ENCODE measurements at regions not wholly inside any gene's neighbourhood (a gene's known extent, or its start where the extent isn't known, plus 50 kb on each side); places are given as distances from the start of the nearest gene placed in this dataset.

DNA sequence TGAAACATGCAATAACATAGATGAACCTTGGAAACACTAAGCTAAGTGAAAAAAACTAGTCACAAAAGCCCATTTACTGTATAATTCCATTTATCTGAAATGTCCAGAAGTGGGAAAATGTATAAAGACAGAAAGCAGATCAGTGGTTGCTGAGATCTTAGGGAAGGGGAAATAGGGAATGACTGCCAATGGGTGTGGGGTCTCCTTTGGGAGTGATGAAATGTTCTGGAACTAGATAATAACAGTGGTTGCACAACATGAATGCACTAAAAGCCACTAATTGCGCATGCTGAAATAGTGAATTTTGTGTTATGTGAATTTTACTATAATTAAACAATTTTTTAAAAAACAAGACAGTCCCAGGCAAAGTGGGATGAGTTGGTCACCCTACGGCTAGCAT lies 472.8 kb downstream of the CCDC171 start:
- no peak for DNase-seq

DNA sequence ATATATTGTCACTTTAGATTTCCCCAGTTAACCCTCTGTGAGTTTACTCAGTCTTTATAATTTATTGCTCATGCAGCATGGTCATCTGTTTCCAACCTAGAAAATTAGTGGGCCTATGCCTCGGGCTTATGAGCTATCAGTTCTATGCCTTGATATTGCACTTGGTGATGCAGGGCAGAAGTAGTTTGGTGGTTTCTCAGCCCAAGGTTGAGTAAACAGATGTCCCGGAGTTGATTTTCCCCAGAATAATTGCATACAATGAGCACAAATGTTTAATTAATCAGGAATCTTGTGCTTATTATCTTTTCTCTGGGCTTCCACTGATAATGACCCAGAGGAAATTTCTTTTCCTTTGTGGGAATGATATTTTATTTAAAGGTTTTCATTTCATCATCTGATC lies 474.0 kb downstream of the CCDC171 start:
- DNase-seq = no peak

DNA sequence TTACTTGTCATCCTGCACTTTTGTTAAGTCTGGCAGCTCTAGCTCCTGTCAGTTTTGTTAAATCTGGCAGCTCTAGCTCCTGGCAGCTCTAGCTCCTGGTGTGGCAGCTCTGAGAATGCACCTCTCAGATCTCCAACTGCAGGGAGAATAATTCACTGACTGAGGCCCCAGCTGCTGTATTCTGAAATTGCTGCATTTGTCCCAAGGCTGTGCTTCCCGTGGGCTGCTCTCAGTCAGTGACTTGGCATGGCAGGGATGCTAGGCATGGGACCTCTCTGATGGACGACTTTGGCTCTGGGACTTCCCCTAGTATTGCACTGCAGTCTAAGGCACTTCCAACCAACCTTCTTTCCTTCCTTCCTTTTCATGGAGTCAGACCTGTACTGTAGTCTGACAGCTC lies 475.7 kb downstream of the CCDC171 start:
- no peak for DNase-seq

DNA sequence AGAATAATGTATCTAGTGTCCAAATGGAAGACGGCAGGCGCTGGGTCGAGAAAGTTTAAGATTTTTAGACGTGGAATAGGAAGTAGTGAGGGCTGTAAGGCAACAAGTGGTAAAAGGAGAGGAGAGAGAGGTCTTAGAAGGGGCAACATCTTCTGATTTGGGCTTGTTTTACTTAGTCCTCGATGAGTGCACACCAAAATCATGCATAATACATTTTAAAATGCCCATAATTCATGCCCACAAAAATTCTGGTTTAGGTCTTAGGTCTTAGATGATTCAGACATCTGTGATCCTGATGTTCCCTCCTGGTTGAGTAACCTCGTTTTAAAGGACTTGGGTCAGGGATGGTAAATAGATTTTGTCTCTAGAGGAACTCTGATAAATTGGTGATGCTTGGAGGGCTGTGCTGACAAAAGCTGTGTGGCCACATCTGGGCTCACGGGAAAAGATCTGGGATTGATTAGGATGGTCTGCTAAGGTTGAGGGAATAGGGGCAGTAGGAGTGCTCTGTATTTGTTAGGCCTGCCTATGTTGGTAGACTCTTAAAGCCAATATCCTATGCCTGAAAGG lies 476.3 kb downstream of the CCDC171 start:
- DNase-seq = no peak

DNA sequence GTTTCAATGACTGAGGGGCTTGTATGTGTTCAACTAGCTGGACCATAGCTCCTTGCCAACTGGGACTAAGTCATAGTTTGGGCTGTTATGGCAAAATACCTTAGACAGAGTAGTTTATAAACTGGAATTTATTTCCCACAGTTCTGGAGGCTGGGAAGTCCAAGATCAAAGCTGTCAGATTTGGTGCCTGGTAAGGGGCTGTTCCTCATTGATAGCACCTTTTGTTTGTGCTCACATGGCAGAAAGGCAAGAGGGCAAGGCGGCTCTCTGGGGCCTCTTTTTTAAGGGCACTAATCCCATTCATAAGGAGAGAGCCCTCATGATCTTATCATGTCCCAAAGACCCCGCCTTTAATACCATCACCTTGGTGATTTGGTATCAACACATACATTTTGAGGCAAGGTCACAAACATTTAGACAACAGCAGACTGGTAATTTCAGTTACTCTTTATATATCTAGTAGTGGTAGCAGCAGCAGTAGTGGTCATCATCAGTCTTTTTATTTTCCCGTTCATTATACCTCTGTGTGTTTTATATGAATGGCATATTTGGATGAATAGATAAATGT lies 477.0 kb downstream of the CCDC171 start:
- no peak for DNase-seq

DNA sequence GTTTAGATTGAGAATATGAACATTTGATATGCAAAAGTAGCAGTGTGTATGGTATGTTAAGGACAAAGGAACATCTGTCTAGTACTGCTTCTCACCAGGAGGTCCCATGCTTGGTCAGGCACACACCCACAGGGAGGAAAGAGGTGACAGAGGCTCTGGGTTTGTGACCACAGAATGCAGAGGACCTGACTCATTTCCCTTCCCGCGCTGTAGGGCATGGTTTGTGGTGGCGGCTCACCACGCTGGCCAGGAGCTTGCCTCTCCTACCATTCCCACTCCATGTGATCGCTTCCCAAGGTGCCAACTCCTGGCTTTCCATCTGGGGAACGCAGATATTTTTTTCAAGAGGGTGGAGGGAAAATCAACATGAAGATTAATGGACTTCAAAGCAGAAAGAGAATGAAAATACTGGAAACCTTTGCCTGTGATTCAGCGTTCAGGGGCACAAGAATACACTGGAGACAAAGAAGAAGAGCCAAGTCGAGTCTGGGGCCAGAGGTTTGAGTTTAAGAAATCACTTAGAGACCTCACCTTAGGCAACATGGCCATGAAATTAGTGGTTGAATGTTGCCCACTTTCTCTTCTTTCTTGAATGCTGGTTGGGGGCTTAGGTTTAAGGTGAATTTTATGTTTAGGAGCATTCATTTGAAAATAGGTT lies 477.8 kb downstream of the CCDC171 start:
- peak; percentile 51 for DNase-seq

DNA sequence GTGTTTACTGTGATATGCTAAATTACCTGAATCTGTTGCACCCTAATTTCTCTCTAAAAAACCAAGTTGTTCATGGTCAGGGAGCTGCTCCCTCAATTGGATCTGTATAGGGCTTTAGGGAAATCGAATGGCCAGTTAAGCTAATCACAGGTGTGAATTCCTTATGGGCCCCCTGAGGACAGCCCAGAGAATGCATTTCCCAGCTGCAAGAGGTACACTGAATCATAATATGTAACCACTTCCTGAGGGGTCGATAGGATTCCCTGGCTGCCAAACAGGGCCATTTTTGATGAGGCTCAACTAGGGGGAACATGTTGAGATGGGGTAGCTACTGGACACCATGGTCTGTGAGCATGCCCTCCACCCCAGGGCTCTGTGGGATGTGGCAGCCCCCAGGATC lies 478.6 kb downstream of the CCDC171 start:
- no peak for DNase-seq

DNA sequence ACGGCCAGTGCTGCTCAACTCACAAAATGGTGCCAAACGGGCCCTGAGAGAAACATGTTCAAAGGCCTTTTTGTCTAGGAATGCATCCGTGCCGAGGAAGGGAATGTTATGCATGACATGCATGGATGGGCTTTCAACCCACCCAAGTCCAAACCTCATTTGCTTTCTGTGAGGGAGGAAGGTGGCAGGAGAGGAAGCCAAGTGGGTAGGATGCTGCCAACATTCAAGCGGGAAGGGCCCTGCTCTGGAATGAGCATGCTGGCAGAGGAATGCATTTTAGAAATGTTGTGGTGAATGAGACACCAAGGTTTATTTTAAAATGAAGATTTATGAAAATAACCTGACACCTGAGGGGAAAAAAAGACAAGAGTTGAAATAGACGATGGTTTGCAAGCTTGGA lies 479.1 kb downstream of the CCDC171 start:
- DNase-seq = no peak

DNA sequence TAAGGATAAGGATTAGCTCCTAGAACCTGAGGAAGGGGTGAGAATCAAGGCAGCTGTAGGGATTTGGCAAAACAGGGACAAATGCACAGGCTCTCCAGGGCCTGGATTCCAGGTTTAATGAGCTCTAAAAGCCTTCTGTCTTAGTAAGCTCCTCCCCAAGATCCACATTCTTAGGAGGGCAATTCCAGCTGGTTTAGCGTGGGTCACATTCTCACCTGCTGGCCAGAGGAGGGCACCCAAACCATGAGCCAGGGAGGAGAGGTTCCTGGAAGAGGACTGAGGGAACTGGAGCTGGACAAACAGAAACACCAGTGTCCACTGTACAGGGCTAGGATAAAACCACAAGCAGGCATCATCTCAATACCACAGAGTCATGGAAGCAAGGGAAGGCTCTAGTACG lies 480.0 kb downstream of the CCDC171 start:
- no peak for DNase-seq

DNA sequence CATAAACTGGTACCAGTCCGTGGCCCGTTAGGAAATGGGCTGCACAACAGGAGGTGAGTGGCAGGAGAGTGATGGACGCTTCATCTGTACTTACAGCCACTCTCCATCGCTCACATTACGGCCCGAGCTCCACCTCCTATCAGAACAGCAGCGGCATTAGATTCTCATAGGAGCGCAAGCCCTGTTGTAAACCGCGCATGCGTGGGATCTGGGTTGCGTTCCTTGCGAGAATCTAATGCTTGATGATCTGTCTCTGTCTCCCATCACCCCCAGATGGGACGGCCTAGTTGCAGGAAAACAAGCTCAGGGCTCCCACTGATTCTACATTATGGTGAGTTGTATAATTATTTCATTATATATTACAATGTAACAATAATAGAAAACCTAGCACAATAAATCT lies 480.4 kb downstream of the CCDC171 start:
- DNase-seq = no peak

DNA sequence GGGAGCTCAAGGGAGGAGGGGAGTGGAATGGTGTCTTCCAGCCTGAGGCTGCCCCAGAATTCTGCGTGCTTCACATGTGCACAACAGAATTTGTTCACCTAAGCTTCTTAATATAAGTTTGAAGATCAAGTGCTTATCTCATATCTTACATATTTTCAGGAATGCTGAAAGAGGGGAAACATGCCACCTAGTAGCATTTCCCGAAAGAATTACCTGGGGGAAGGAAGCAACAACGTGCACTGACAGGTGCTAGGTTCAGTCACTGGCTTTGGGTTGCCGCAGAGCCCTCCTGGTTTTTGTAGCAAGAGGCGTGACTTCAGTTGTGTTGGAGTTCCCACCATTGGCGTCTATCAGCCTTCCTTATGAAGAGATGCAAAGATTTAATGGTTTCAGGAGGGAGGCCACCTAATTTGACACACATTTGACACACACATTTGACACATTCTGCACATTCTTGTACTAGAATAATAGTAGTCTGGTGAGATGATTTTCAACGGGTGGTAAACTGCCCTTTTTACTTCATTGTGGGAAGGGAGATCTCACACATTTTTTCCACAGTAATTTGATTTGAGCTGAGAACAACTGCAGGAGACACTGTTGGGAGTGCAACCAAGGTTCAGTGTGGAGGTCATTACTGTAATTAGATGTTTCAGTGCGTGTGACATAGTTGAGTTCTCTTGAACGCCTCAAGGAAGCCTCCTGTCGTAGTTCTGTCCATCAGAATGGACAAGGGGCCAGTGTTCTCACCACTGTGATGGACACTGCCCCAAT lies 481.3 kb downstream of the CCDC171 start:
- DNase-seq = no peak

DNA sequence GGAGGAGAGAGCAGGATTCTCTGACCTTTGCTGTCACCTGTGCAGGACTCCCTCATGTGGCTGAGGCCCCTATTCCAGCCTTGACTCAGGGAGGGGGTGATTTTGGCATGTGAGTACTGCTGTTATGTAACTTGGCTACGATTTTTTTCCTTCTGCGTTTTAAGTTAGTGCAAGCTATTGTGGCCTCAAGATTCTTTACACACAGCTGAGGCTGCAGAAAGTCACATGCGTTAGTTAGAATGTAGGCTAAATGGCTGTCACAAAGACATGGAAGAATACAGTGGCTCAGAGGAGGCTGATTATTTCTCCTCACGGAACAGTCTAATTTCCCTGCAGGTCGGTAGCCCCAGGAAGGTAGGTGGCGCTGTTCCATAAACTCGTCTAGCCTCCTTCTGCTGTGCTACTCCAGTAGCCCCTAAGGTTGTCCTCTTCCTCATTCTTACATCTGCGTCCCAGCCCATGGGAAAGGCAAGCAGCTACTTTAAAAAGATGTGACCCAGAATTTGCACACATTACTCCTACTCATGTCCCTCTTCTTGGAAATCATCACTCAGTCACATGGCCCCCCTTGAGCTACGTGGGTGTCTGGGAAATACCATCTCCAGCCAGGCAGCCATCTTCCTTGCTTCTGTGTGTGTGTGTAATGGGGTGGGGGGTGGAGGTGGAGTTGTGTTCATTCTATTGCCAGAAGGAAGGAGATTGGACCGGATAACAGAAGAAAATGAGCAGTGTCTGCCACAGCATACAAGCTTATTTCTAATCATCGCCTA lies 486.6 kb downstream of the CCDC171 start:
- DNase-seq = no peak

DNA sequence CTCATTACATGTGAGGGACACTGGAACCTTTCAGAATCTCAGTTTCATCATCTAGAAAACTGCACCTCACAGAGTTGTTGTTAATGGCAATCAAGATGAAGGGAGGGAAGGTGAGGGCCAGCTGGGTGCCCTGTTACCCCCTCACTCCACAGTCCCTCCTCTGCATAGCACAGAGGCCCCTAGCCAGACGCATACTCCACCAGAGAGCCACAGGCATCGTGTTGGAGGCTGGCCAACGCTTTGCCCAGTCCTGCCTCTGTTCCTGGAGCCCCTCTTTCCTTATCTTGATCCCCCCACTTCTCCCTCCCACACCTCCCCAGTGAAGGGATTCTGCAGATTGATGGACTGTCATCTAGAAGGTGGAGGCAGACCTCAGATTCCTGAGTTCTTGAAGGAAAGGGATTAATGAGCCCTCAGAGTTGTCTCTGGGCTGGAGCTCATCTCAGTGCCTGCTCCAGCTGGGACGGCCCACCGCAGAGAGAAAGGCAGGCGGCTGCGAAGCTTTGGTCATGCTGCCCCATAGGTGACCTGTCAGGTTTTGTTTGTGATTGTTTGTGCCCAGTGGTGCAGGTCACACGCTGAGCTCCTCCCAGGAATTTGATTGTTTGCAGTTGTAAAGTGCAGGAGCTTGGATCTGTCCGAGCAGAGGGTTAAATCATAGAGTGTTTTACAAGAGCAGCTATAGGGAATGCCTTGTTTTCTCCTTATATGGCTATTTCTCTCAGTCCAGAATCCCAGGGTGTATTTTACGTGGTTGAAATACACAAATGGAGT lies 487.3 kb downstream of the CCDC171 start:
- DNase-seq = no peak

DNA sequence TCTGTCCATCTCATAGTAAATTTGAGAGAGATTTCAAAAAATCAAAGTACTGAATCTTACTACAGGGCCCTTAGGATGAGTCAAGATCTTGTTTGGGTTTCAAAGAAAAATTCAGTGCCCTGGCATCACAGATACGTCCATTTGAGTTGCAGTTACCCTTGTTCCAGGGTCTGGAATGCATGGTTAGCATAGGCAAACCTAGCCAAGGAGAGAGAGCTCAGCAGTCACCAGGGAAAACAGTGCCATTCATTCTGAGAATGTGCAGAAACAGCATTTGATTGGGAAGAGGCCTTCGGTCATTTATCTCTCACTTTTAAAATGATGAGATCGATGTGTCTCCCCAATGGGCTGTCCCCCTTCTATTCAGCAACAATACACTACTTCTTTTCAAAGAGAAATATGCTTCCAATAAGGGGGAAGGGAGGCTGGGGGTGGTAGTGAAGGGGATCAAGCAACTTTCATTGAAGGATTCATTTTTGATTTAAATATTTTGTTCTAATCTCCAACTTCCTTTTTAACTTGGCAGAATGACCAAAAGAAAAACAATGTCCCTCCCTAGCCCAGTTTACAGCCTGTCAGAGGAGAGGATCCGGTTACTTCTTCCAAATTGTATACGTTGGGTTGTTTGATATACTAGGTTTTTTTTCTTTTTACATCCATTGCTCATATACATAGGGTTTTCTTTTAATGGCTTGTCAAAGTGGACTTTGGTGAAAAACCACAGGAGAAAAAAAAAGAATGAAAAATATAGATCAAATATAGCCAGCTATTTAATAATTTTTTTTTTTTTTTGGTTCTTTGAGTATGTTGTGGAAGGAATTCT lies 491.1 kb downstream of the CCDC171 start:
- DNase-seq = no peak

DNA sequence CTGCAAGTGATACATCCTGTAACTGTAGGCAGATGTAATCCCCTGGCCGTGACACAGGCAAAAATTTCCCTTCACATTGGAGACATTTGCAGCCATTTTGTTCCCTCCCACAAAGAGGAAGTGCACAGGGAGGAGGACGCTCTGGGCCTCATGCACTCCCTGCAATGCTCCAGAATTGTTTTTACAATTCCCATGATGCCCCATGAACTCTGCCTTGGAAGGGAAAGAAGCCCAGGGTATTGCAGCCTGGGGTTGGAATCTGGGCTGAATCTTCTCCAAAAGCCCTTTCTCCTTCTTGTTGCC lies 491.7 kb downstream of the CCDC171 start:
- DNase-seq = no peak

DNA sequence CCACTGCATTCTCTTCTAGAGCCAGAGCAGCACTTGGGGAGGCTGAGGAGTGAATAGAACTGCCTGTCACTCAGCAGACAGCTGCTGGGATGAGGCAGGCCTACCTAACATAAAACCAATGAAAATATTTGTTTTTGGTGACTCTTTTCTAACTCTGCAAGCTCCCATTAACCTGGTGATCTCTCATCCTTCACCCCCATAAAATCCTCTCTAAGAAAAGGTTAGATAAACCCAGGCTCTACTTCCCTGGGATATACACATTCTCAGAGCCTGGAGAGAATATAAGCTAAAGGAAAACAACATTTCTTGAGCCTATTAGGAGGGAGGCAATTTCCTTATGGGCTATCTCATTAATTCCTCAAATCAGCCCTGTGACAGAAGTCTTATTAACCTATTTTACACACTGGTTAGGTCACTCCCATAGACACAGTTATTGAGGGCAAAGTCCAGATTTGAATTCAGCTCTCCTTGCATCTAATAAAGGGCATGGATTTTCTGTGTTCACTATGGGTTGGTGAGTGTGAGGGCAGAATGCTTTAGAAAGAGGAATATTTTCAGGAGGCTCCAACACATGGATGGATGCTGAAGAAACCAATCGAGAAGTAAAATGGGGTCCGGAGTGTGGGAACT lies 492.9 kb downstream of the CCDC171 start:
- no peak for DNase-seq

DNA sequence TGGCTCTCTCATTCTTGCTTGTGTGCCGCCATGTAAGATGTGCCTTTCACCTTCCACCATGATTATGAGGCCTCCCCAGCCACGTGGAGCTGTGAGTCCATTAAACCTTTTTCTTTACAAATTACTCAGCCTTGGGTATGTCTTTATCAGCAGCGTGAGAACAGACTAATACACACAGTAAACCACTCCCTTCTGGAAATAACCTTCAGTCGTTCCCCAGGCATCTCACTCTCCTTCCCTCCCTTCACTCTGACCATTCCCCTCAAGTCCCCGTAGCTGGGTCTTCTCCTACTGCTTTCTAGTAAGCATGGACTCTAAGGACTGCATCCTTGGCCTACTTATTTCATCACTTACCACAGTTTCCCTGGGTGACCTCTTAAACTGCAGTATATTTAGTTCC lies 493.9 kb downstream of the CCDC171 start:
- no peak for DNase-seq

DNA sequence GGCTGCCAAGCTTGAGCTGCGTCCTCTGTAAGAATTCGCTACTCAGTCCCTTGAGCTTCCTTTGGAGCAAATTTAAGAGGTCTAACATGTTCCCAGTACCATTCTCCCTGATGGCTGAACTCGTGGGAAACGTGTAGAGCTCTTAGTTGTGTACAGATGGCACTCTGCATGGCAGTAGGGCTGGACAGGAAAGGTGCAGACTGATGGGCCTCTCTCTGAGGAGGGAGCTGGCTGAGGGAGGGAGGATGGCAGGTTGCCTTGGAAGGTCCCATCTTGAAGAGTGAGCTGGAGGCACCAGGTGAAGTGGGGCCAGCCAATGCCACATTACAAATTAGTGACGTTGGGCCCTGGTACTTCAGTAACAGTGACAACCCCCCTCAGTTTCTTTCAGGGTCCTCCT lies 495.3 kb downstream of the CCDC171 start:
- DNase-seq = no peak

DNA sequence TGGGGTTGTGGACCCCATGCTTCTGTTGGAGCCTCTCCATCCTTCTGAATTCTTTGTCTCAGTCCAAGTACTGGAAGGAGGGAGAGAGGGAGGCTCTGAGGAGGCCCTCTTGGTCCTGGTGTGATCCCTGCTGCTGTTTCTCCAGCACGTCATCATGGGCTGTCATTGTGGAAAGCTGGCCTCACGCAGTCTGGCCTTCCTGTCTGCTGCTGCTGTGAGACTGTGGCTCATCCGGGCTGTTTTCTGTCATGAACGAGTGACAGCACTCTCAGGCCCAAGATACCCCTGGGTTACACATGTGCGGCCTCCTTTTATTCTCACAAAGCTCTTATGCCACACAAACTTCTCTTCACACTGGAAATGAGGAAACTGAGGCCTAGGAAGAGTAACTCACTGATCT lies 499.3 kb downstream of the CCDC171 start:
- DNase-seq = no peak

DNA sequence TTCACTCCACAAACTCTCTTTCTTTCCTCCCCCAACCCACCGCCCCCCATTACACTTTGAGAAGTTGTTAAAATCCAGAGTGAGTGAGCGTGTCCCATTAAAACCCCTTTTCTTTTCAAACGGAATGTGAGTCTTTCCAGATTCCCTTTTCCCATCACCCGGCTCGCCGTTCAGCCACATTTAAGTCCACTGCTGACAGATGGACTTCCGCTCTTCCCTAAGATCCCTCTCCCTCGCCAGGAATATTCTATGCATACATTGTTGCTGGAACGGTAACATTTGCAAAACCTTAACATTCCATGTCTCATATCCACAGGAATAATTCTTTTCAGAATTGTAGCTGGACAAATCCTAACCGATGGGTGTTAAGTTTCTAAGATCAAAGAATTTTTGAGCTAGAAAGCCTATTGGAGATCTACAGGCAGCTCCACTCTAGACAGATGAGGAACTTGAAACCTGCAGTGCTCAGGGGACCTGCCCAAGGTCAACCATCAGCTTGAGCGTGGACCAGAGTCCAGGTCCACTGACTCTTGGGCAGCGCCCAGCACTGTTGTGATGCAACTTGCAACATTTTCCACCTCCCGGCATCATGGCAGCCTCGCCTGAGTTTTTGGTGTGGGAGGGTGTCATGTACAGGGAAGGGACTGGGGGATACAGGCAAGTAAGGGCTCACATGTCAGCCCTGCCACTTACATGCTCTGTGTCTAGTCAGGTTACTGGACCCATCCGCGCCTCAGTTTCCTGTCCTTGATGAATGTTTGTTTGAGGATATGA lies 500.1 kb downstream of the CCDC171 start:
- DNase-seq = no peak

DNA sequence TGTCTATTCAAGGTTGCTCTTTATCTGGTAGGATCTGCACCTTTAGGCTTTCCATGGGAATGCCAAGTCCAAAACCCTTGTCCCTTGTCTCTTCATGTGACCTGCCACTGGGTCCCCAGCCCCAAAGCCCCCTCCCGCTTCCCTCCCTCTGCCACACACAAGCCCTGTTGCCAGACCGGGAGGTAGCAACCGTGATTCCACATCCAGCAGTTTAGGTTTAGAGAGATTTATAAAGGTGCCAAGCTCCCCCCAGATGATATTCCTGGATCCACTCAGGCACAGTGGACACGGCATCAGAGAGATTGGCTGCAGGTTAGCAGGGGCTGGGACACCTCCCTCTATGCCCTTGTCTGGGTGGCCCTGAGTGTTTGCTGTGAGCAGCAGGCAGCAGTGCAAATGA lies 504.7 kb downstream of the CCDC171 start:
- DNase-seq = no peak

All from activated CD4-positive, alpha-beta T cell treated with anti-CD3 and anti-CD28 coated beads, Interleukin-10, Interleukin-2, amounts not matched to agents 100 ng/mL and 50 ng/mL, durations not matched to agents 16 hours and 8 hours (primary cell).